Testis (tissue), 2 donors: ENCODE measurements at regions not wholly inside any gene's neighbourhood (a gene's known extent, or its start where the extent isn't known, plus 50 kb on each side); places are given as distances from the start of the nearest gene placed in this dataset.

Experiments
- DNase-seq: peaks from one replicate; pipeline ENCODE4 v3.0.0-alpha.2; 2019
- H3K27ac ChIP-seq, 2 donors: fragments of 200-600 bp; sonication (generic); one replicate each; pipeline ENCODE4 v1.5.1; 2019
- H3K27me3 ChIP-seq: fragments of 200-600 bp; sonication (generic); one replicate; pipeline ENCODE4 v1.5.1; 2019
- H3K36me3 ChIP-seq: fragments of 200-600 bp; sonication (generic); one replicate; pipeline ENCODE4 v1.5.1; 2017; ENCODE audit warnings: low read depth; ENCODE audit errors: missing control alignments
- H3K4me1 ChIP-seq: fragments of 200-600 bp; sonication (generic); one replicate; pipeline ENCODE4 v1.5.1; 2019
- H3K4me3 ChIP-seq, 2 donors: fragments of 200-600 bp; sonication (generic); one replicate each; pipeline ENCODE4 v1.5.1; 2017 to 2019
- H3K9me3 ChIP-seq: fragments of 200-600 bp; sonication (generic); one replicate; pipeline ENCODE4 v1.5.1; 2017
- POLR2A ChIP-seq: fragments of 450-650 bp; IDR thresholded peaks from one replicate; pipeline ENCODE4 v1.6.1; 2017; ENCODE audit warnings: antibody characterized with exemption, mild to moderate bottlenecking, moderate library complexity
- WGBS, 2 donors: methylation state at CpG; one replicate each; pipeline ENCODE4 v1.1.5; 2018; 5-methylcytosine and 5-hydroxymethylcytosine counted together
- intact Hi-C: fragments of 100-400 bp; cut with DNase I; formaldehyde crosslinking; loops from one replicate; pipeline ENCODE4 v1.15.1; 2023; ENCODE audit warnings: low total_unique reads
- TF ChIP-seq, protein P1 (sequence below), 3 experiments: fragments of 450-650 bp in 2 of 3; fragments of 200-600 bp in 1 of 3; sonication (generic) in 1 of 3; IDR thresholded peaks; one replicate each; pipeline ENCODE4 v1.5.1; 2016 to 2019; ENCODE audit warnings: antibody characterized with exemption in 3 of 3, mild to moderate bottlenecking in 2 of 3, moderate library complexity in 1 of 3

DNA sequence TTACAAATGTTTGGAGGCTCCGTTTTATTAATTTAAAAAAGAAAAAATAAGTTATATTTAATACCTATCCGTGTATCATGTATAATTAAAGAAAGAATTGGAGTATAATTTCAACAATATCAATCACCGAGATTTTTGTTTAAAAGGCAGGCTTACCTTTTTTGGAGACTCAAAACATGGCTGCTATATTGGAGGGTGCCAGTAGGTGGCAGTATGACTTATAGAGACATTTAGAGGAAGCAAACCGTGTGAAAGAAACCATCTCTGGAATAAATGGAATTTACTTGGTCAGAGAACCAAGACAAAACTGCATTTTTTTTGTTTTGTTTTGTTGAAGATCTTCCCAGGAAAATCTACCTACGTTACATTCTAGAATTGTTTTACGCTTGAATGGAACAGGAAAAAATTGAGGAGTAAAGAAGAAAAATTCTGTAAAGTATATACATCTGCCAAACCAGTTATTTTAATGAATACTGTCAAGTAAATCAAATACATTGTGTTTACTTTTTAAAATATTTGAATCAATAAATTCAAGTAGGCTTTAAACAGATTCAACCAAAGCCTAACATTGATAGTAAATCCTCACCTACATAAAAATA, 802.6 kb upstream of the ALCAM start:
- Histone ChIP-seq H3K9me3 (no peaks in the 10 kb centered on the region), H3K4me1 (no peaks in the 10 kb centered on the region), H3K4me3 (no peak overlapping the region), H3K36me3 (no peaks in the 10 kb centered on the region), H3K27ac (no peak overlapping the region), H3K27me3 (no peaks in the 10 kb centered on the region)
- intact Hi-C loops = no loop called here
- DNase-seq = peak; percentile 89
- TF ChIP-seq POLR2A = no peak
- TF ChIP-seq, protein P1, sequence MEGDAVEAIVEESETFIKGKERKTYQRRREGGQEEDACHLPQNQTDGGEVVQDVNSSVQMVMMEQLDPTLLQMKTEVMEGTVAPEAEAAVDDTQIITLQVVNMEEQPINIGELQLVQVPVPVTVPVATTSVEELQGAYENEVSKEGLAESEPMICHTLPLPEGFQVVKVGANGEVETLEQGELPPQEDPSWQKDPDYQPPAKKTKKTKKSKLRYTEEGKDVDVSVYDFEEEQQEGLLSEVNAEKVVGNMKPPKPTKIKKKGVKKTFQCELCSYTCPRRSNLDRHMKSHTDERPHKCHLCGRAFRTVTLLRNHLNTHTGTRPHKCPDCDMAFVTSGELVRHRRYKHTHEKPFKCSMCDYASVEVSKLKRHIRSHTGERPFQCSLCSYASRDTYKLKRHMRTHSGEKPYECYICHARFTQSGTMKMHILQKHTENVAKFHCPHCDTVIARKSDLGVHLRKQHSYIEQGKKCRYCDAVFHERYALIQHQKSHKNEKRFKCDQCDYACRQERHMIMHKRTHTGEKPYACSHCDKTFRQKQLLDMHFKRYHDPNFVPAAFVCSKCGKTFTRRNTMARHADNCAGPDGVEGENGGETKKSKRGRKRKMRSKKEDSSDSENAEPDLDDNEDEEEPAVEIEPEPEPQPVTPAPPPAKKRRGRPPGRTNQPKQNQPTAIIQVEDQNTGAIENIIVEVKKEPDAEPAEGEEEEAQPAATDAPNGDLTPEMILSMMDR (IDR thresholded peaks at IDR 0.05) = peak; percentile 22 to 76 (median 60)
- 36 to 48% methylated on average over 6 of the region's 6 CpGs for WGBS, 2 donors

DNA sequence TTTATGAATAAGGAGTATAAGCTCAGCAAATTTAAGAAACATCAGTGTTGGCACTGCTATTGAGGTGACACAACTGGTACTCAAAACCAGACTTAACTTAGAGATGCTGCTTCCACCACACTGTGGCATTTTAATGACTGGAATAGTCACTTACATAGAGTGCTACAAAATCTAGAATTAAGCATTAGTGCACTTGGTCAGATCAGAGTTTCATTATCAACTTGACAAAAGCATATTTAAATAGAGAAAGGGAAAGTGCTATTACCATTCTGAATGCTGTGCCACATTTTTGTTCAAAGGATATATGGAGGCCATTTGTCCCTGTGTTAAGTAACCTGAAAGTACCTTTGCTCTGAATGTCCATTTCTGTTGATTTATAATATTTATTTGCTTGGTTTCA, 800.7 kb upstream of the ALCAM start:
- TF ChIP-seq, protein P1 (IDR thresholded peaks at IDR 0.05) = no peak
- no peak for TF ChIP-seq POLR2A
- Histone ChIP-seq H3K9me3 (no peaks in the 10 kb centered on the region), H3K27ac (no peak overlapping the region), H3K36me3 (no peaks in the 10 kb centered on the region), H3K4me1 (no peaks in the 10 kb centered on the region), H3K4me3 (no peak overlapping the region), H3K27me3 (no peaks in the 10 kb centered on the region)
- intact Hi-C loops = no loop called here
- no peak for DNase-seq

- H3K9me3 ChIP-seq = no peaks in the 10 kb centered on the region
- TF ChIP-seq, protein P1 (IDR thresholded peaks at IDR 0.05) = no peak
- TF ChIP-seq POLR2A = no peak
- H3K36me3 ChIP-seq = no peaks in the 10 kb centered on the region
- H3K27ac ChIP-seq = no peak overlapping the region
- DNase-seq = no peak
- H3K27me3 ChIP-seq = no peaks in the 10 kb centered on the region
- no peaks in the 10 kb centered on the region for H3K4me1 ChIP-seq
- 92 to 94% methylated on average over 1 of the region's 1 CpG for WGBS, 2 donors
- intact Hi-C loops = no loop called here
- no peak overlapping the region for H3K4me3 ChIP-seq
Observed at GRCh38 chr3:104575634-104576033, 791.1 kb upstream of the ALCAM start.

- WGBS, 2 donors = 75 to 83% methylated on average over 3 of the region's 3 CpGs
- H3K4me1 ChIP-seq = no peaks in the 10 kb centered on the region
- H3K9me3 ChIP-seq = no peaks in the 10 kb centered on the region
- H3K27ac ChIP-seq = no peak overlapping the region
- TF ChIP-seq POLR2A = no peak
- TF ChIP-seq, protein P1 (IDR thresholded peaks at IDR 0.05) = no peak
- intact Hi-C loops = no loop called here
- H3K36me3 ChIP-seq = no peaks in the 10 kb centered on the region
- no peak overlapping the region for H3K4me3 ChIP-seq
- no peak for DNase-seq
- no peaks in the 10 kb centered on the region for H3K27me3 ChIP-seq
Observed at GRCh38 chr3:104578558-104578957, 788.2 kb upstream of the ALCAM start.

- no peak for TF ChIP-seq POLR2A
- intact Hi-C loops = no loop called here
Observed at GRCh38 chr3:104582092-104582491, 784.6 kb upstream of the ALCAM start.

More at GRCh38 chr3:104582092-104582491, 784.6 kb upstream of the ALCAM start:
- H3K27me3 ChIP-seq = no peaks in the 10 kb centered on the region
- H3K36me3 ChIP-seq = no peaks in the 10 kb centered on the region
- no peak overlapping the region for H3K4me3 ChIP-seq
- H3K27ac ChIP-seq = no peak overlapping the region
- no peaks in the 10 kb centered on the region for H3K4me1 ChIP-seq
- H3K9me3 ChIP-seq = no peaks in the 10 kb centered on the region
- no peak for DNase-seq
